ENCODE measurements at regions not wholly inside any gene's neighbourhood (a gene's known extent, or its start where the extent isn't known, plus 50 kb on each side); places are given as distances from the start of the nearest gene placed in this dataset.

- no peak for DNase-seq (ENCODE audit: low read depth in 3 of 3)
Observed at GRCh38 chr18:40883271-40883670, 1071.8 kb upstream of the PIK3C3 start.

- DNase-seq (ENCODE audit: low read depth in 3 of 3): no peak
Observed at GRCh38 chr18:40882468-40882867, 1072.6 kb upstream of the PIK3C3 start.

GRCh38 chr18:40878371-40878770 is 1076.7 kb upstream of the PIK3C3 start:
- no peak for DNase-seq (ENCODE audit: low read depth in 3 of 3)

GRCh38 chr18:40877096-40877495 is 1077.9 kb upstream of the PIK3C3 start:
- no peak for DNase-seq (ENCODE audit: low read depth in 3 of 3)

DNA sequence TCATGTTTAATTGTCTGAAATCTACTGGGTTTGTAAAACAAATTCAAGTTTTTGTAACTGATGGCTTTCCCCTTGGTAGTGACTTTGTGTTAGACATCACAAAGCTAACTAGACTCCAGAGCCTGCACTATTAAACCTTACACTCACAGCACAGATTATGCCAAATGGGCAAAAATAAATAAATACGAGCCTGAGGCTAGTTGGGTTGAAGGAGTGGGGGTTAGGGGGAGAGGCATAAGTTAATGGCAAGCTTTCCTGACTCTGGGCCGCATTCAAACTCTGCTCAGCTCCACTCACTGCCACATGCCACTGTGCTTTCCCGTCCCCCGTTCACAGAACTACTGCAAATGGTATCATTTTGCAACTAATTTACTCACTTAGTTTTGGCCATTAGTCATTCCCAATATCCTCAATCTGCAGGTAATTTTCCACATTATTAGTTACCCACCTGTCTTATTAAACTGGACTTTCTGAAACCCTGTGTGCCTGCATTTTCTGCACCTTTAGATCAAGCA is 1079.9 kb upstream of the PIK3C3 start:
- DNase-seq (ENCODE audit: low read depth in 3 of 3): no peak

DNA sequence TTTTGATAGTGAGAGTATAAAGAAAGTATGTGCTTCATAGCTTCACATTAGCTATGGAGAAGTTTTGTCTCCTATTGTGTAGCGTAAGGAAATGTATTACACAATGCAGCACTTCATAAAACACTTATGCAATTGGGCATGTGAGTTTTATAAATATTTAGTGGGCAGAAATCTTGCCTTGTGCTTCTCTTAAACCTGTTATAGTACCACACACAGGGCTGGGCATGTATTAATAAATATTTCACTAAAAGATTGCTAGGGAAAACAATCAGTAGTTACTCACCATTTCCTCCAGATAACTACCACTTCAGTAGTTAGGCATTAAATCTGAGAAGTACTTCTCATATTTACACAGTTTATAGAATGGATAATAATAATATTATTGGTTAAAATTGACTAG is 1080.8 kb upstream of the PIK3C3 start:
- DNase-seq (ENCODE audit: low read depth in 3 of 3): no peak

DNA sequence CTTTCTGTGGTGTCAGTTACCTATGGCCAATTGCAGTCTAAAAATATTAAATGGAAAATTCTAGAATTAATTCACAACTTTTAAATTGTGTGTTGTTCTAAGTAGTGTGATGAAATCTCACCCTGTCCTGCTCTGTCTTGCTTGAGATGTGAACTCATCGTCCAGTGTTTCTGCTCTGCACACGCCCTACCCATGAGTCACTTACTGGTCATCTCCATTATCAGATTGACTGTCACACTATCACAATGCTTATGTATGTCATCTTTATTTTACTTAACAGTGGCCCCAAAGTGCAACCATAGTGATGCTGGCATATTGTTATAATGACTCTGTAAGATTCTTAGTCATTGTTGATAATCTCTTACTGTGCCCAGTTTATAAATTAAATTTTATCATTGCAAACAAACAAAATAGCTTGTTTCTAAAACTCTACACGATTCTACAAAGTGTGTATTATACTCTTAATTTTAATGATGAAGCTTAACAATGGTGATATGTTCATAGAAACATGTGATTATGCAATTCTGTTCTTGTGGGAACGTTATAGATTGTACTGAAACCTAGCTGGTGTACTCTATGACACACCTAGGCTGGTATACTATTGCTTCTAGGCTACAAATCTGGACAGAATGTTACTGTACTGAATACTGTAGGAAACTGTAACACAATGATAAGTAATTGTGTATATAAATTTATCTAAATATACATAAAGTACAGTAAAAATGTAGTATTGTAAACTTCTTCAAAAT is 1086.8 kb upstream of the PIK3C3 start:
- no peak for DNase-seq (ENCODE audit: low read depth in 3 of 3)

- no peak for DNase-seq (ENCODE audit: low read depth in 3 of 3)
Observed at GRCh38 chr18:40867459-40867858, 1087.6 kb upstream of the PIK3C3 start.

- no peak for DNase-seq (ENCODE audit: low read depth in 3 of 3)
Observed at GRCh38 chr18:40866968-40867367, 1088.1 kb upstream of the PIK3C3 start.

DNA sequence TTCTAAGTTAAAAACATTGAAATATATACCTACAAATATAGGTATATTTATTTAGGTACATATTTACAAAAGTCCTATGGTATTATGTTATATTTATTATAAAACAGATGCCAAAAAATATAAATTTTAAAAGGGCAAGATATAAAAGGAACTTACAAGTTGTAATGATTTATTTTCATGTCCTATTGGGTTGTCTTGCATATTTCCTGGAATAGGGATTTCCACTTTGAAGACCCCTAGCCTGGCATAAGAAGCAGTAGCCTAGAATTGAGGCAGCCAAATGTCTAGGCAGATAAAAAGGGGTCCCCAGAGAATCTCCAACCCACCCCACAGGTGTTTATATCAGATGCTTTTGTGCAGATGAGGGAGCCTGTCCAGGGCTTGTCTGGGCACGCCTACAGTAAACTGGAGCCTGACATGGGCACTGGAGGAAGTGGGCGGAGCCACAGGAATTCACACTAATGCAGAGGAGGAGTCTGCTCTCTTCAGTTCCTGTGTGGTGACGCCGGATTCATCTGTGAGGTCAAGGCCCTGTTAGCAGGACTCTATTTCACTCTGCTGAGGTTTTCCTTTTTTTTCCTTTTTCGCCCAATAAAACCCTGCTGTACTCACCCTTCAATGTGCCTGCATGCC is 1088.9 kb upstream of the PIK3C3 start:
- no peak for DNase-seq (ENCODE audit: low read depth in 3 of 3)

- no peak for DNase-seq (ENCODE audit: low read depth in 3 of 3)
Observed at GRCh38 chr18:40864846-40865245, 1090.2 kb upstream of the PIK3C3 start.

DNA sequence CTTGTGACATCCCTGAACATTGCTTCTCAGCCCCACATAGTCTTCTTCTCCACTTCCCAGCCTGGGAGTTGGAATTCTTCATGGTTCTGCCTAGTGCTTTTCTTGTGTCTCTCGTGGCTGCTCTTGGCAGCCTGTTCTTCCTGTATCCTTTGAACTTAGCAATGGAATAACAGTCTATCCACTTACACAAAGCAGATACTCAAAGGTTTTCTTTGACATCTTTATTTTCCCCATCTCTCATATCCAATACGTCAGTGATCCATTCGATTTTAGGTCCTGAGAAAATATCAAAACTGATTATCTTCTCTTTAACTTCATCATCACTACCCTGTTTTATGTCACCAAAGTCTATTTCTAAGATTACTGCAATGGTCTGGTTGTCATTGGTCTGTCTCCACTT is 1091.2 kb upstream of the PIK3C3 start:
- DNase-seq (ENCODE audit: low read depth in 3 of 3): no peak

- DNase-seq (ENCODE audit: low read depth in 3 of 3): no peak
Observed at GRCh38 chr18:40860189-40860588, 1094.8 kb upstream of the PIK3C3 start.

DNA sequence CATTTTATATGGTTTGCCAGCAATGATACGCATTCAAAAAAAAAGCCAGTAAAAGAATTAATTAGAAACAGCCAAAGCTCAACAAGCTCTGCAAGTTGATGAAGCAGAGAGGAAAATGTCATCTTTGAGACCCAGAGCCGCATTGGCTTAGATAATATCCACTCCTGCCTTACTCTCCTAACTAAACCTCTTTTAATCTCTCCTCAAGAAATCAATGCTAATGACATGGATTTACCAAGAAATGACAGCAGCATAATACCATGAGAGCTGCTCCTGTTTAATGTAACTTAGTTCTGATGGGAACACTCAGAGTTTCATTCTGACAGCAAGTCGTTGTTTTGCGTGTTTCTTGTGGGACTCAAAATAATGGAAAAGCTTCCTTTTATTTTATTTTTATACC is 1099.4 kb upstream of the PIK3C3 start:
- no peak for DNase-seq (ENCODE audit: low read depth in 3 of 3)

GRCh38 chr18:40852406-40852805 is 1102.6 kb upstream of the PIK3C3 start:
- DNase-seq (ENCODE audit: low read depth in 3 of 3): no peak

- DNase-seq (ENCODE audit: low read depth in 3 of 3): no peak
Observed at GRCh38 chr18:40851014-40851429, 1104.0 kb upstream of the PIK3C3 start.

DNA sequence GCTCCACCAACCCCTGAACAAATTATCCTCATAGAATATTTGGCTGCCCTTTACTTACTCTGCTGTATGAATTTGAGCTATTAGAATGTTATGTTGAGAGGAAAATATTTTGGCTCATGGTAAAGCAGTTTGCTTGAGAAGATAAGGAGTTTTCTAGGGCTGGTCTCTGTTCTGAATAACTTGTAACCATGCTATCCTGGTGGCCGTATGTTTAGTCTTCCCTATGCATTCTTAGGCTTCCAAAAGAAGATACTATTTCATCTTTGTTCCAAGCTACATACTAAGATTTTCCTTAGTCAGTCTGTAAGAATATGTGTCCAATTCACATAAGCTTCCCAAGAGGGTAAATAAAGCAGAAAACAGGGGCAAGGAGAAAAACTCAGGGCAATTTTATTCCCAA is 1105.1 kb upstream of the PIK3C3 start:
- DNase-seq (ENCODE audit: low read depth in 3 of 3): no peak

DNA sequence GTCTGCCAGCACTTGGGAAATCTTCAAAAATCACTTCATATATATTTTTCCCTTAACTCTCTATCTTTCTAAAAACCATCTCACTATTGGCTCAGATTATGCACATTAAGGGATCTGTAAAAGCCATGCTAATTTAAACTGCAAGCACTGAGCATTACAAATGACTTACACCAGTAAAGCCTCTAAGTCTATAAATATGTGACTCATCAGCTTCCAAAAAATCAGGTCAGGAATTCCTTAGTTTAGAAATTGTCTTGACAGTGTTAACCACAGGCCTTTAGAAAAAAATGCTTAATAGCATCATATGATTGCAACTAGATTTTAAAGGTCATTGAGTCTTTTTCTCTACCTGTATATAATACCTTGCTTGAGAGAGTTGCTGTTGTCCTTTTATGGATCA is 1113.6 kb upstream of the PIK3C3 start:
- DNase-seq (ENCODE audit: low read depth in 3 of 3): no peak

- DNase-seq (ENCODE audit: low read depth in 3 of 3): no peak
Observed at GRCh38 chr18:40841063-40841462, 1114.0 kb upstream of the PIK3C3 start.

DNA sequence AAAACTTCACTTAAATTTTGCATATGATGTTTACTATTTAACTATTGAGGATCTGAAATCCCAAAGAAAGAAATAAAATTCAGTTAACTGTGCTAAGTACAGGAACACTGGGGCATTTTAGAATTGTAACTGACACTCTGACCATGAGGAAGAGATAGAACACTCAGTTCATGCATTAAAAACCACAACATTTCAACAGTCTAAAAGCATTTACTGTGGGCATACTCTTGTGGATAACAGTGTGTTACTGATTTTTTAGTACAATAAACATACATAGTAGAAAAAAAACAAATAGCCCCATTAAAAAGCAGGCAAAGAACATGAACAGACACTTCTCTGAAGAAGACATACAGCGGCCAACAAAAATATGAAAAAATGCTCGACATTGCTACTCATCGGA is 1122.7 kb upstream of the PIK3C3 start:
- no peak for DNase-seq (ENCODE audit: low read depth in 3 of 3)

DNA sequence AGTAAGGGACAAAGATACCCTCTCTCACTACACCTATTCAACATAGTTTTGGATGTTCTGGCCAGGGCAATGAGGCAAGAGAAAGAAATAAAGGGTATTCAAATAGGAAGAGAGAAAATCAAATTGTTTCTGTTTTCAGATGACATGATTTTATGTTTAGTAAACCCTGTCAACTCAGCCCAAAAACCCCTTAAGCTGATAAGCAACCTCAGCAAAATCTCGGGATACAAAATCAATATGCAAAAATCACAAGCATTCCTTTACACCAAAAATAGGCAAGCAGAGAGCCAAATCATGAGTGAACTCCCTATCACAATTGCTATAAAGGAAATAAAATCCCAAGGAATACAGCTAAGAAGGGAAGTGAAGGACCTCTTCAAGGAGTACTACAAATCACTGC is 1130.7 kb upstream of the PIK3C3 start:
- DNase-seq (ENCODE audit: low read depth in 3 of 3): no peak

GRCh38 chr18:40821596-40822243 is 1133.3 kb upstream of the PIK3C3 start:
- no peak for DNase-seq (ENCODE audit: low read depth in 3 of 3)

- DNase-seq (ENCODE audit: low read depth in 3 of 3): no peak
Observed at GRCh38 chr18:40812981-40813515, 1142.0 kb upstream of the PIK3C3 start.

Measured in stimulated activated CD4-positive, alpha-beta T cell treated with anti-CD3 and anti-CD28 coated beads, TNF-alpha, amount 100 ng/mL, for 48 hours (primary cell).